ENCODE measurements at regions not wholly inside any gene's neighbourhood (a gene's known extent, or its start where the extent isn't known, plus 50 kb on each side); places are given as distances from the start of the nearest gene placed in this dataset.

- no peaks in the 10 kb centered on the region for H3K9me2 ChIP-seq (replicated peaks; ENCODE audit: control insufficient read depth, low read length)
- H3K27me3 ChIP-seq (ENCODE audit: control insufficient read depth, low read length), result 0 out of 2 replicates have a peak, but pooled peaks cover 3% of the 10 kb centered on the region
- no peaks in the 10 kb centered on the region for H4K20me1 ChIP-seq (ENCODE audit: control insufficient read depth, insufficient read depth, low read depth, low read length)
- no peak overlapping the region for H3K4me2 ChIP-seq (ENCODE audit: low read length)
- H3K4me3 ChIP-seq (ENCODE audit: low read length), result no peak overlapping the region
- H3K9me3 ChIP-seq (ENCODE audit: control insufficient read depth, insufficient read depth, low read length), result no peaks in the 10 kb centered on the region
- no peaks in the 10 kb centered on the region for H3K36me3 ChIP-seq (ENCODE audit: control insufficient read depth, low read length)
- no peaks in the 10 kb centered on the region for H3F3A ChIP-seq (ENCODE audit: control insufficient read depth, insufficient read depth)
- H3K27ac ChIP-seq (ENCODE audit: low read depth, low read length), result no peak overlapping the region
- H3K4me1 ChIP-seq (ENCODE audit: control insufficient read depth, low read length), result no peaks in the 10 kb centered on the region
- TF ChIP-seq EZH2phosphoT487 (IDR thresholded peaks at IDR 0.05; ENCODE audit: borderline replicate concordance, low read length), result no peak
- no peak for TF ChIP-seq CTCF (IDR thresholded peaks at IDR 0.05; ENCODE audit: low read depth, low read length, poor library complexity, severe bottlenecking)
- H3K79me2 ChIP-seq (ENCODE audit: control insufficient read depth, low read length), result no peaks in the 10 kb centered on the region
These were observed 208.0 kb downstream of the RBM43 start for GRCh38 chr2:151053661-151053990.

- 0 out of 2 replicates have a peak, but pooled peaks cover 3% of the 10 kb centered on the region for H3K27me3 ChIP-seq (ENCODE audit: control insufficient read depth, low read length)
- no peak overlapping the region for H3K4me3 ChIP-seq (ENCODE audit: low read length)
- no peak overlapping the region for H3K27ac ChIP-seq (ENCODE audit: low read depth, low read length)
- no peak overlapping the region for H3K4me2 ChIP-seq (ENCODE audit: low read length)
- H3K9me3 ChIP-seq (ENCODE audit: control insufficient read depth, insufficient read depth, low read length), result no peaks in the 10 kb centered on the region
- no peaks in the 10 kb centered on the region for H3K79me2 ChIP-seq (ENCODE audit: control insufficient read depth, low read length)
- H3K9me2 ChIP-seq (replicated peaks; ENCODE audit: control insufficient read depth, low read length), result no peaks in the 10 kb centered on the region
- H4K20me1 ChIP-seq (ENCODE audit: control insufficient read depth, insufficient read depth, low read depth, low read length), result no peaks in the 10 kb centered on the region
- H3K4me1 ChIP-seq (ENCODE audit: control insufficient read depth, low read length), result no peaks in the 10 kb centered on the region
- TF ChIP-seq EZH2phosphoT487 (IDR thresholded peaks at IDR 0.05; ENCODE audit: borderline replicate concordance, low read length) (no peak), CTCF (IDR thresholded peaks at IDR 0.05; ENCODE audit: low read depth, low read length, poor library complexity, severe bottlenecking) (no peak)
- H3F3A ChIP-seq (ENCODE audit: control insufficient read depth, insufficient read depth), result no peaks in the 10 kb centered on the region
- no peaks in the 10 kb centered on the region for H3K36me3 ChIP-seq (ENCODE audit: control insufficient read depth, low read length)
These were observed 208.6 kb downstream of the RBM43 start for GRCh38 chr2:151052850-151053660.

DNA sequence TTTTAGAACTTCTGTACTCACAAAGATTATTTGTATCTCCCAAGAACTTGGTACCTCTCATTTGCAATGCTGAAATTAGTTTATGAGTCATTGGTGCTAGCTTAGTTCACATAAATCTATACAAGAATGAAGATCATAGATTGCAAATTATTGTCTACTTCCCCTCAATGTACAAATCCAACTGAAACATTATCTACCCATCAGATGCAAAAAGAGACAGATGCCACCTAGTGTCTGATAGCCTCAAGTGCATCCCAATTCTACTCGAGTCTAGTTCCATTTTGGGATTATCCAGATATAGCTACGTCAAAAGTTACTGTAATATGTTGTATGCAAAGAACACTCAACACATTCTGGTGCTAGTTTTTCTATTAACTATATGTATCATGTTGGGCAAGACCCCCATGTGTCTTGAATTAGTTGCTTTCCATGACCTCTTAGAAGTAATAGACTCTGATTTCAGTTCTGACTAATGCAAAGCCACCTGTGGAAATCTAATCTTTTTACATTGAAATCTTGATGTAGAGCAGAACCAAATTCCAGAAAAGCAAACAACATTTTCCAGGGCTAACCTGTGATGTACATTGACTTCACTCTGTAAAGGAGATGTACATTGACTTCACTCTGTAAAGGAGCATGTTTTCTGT is 210.0 kb downstream of the RBM43 start:
- no peaks in the 10 kb centered on the region for H3K4me1 ChIP-seq (ENCODE audit: control insufficient read depth, low read length)
- no peak for TF ChIP-seq EZH2phosphoT487 (IDR thresholded peaks at IDR 0.05; ENCODE audit: borderline replicate concordance, low read length)
- TF ChIP-seq CTCF (IDR thresholded peaks at IDR 0.05; ENCODE audit: low read depth, low read length, poor library complexity, severe bottlenecking), result peak; percentile 82
- H3K36me3 ChIP-seq (ENCODE audit: control insufficient read depth, low read length), result no peaks in the 10 kb centered on the region
- no peak overlapping the region for H3K27ac ChIP-seq (ENCODE audit: low read depth, low read length)
- H3F3A ChIP-seq (ENCODE audit: control insufficient read depth, insufficient read depth), result no peaks in the 10 kb centered on the region
- 0 out of 2 replicates have a peak, but pooled peaks cover 3% of the 10 kb centered on the region for H3K27me3 ChIP-seq (ENCODE audit: control insufficient read depth, low read length)
- no peak overlapping the region for H3K4me2 ChIP-seq (ENCODE audit: low read length)
- H3K79me2 ChIP-seq (ENCODE audit: control insufficient read depth, low read length), result no peaks in the 10 kb centered on the region
- H4K20me1 ChIP-seq (ENCODE audit: control insufficient read depth, insufficient read depth, low read depth, low read length), result no peaks in the 10 kb centered on the region
- no peaks in the 10 kb centered on the region for H3K9me3 ChIP-seq (ENCODE audit: control insufficient read depth, insufficient read depth, low read length)
- H3K4me3 ChIP-seq (ENCODE audit: low read length), result no peak overlapping the region
- H3K9me2 ChIP-seq (replicated peaks; ENCODE audit: control insufficient read depth, low read length), result no peaks in the 10 kb centered on the region

All from DOHH2 (cell line).